WI38 (cell line): ENCODE measurements at regions not wholly inside any gene's neighbourhood (a gene's known extent, or its start where the extent isn't known, plus 50 kb on each side); places are given as distances from the start of the nearest gene placed in this dataset.

Experiments used
- H3K4me3 ChIP-seq: 2 replicates; pipeline ENCODE4 v1.5.1; 2011; ENCODE audit warnings: low read depth, mild to moderate bottlenecking, control low read depth, low read length
- CTCF ChIP-seq: IDR thresholded peaks from 2 replicates; pipeline ENCODE4 v1.5.1; 2012; ENCODE audit warnings: low read depth, mild to moderate bottlenecking, control low read depth, low read length

- no peak for TF ChIP-seq CTCF
- H3K4me3 ChIP-seq, result no peak overlapping the region
Observed at GRCh38 chr5:38765399-38765861, 80.4 kb upstream of the OSMR start.

DNA sequence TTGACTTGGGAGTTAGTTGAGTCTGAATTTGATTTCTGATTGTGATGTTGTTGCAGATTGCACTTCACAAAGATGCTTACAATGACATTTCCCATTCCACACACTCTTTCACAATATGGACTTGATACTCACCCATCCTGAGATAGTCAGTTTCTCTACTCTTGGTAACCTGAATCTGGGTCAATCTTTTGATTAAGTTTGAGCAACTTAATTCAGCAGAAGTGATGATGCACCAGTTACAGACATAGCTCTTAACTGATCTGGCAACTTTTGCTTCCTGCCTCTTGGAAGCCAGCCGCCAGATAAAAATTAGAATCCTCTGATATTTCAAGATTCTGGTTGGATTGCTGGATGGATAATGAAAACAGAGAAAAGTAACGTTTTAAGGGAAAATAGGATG, 79.7 kb upstream of the OSMR start:
- no peak overlapping the region for H3K4me3 ChIP-seq
- TF ChIP-seq CTCF, result no peak

- no peak for TF ChIP-seq CTCF
- H3K4me3 ChIP-seq, result no peak overlapping the region
Observed at GRCh38 chr5:38768412-38769211, 77.2 kb upstream of the OSMR start.

DNA sequence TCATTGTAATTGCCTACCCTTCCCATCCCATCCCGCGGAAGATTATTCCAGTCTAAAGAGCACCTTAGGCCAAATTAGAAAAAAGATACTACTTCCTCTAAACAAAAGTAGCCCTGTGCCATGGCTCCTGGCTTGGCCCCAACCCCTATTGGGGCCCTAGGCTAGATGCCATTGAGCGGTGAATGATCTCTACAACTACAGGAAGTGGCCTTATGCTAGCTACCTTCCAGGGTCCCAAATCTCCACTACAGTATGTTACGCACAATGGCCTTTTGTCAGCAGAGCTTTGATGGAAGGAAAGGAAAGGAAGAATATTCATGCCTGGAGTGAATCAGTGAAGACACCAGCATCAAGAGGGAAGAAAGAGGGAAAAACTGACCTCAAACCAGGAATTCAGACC, 73.3 kb upstream of the OSMR start:
- TF ChIP-seq CTCF, result no peak
- H3K4me3 ChIP-seq, result no peak overlapping the region

DNA sequence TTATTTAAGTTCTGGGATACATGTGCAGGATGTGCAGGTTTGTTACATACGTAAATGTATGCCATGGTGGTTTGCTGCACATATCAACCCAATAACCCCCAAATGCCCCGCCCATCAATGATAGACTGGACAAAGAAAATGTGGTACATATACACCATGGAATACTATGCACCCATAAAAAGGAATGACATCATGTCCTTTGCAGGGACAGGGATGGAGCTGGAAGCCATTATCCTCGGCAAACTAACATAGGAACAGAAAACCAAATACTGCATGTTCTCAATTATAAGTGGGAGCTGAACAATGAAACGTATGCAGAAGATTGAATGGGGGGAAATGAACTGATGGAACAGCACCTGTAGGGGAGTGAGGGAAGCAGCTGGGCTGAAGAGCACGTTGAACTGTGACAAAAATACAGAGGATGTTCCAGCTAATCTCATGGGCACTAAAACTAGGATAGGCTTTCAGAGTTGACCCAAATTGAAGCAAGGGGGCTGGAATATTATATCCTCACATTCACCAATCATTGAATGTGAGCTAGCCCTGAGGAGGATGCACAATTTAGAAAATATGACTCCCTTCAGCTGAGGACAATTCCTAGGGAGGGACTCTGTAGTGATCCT, 70.5 kb upstream of the OSMR start:
- no peak for TF ChIP-seq CTCF
- H3K4me3 ChIP-seq, result no peak overlapping the region

DNA sequence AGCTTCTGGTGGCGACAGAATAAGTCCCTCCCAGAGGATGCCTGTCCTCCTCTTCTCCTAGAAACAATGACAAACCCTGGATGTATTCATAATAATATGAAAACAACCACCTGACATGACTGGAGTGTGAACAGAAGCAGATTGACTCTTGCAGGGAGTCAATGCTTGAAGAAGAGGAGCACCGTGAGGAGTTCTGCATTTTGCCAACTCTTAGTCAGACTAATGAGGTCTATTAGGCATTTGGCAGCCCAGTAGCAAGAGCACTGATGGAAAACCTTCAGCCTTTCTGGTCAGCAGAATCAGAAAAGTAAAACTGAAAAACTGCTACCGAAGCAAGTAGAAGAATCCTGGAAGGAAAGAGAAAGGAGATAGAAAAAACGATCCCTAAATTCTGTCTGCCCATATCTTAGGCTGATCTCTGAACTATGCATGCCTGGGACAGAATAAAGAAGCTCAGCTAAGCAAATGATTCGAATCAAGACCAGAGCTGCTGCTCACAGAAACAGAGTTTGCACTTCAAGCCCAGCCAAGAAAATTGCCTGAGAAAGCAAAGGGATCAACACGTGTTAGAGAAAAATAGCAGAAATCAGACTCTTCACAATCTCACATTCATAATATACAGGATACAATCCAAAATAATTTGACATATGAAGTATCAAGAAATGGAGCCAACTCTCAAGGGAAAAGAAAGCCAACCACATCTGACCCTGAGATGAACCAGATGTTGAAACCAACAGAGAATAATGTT, 69.5 kb upstream of the OSMR start:
- TF ChIP-seq CTCF, result no peak
- H3K4me3 ChIP-seq, result no peak overlapping the region

GRCh38 chr5:38777111-38777510, 68.7 kb upstream of the OSMR start:
- H3K4me3 ChIP-seq, result no peak overlapping the region
- no peak for TF ChIP-seq CTCF
